HG02798 (cell line): ENCODE measurements at regions not wholly inside any gene's neighbourhood (a gene's known extent, or its start where the extent isn't known, plus 50 kb on each side); places are given as distances from the start of the nearest gene placed in this dataset.
"Not testable (repeated sequence)": the region's sequence is repeated elsewhere in the genome, so short reads cannot be mapped to it uniquely, and the experiment has no call there.

ENCODE experiments used
- ATAC-seq: cut with Tn5 transposase; IDR thresholded peaks from one replicate; pipeline ENCODE4 v1.9.1; 2021; ENCODE audit warnings: mild to moderate bottlenecking; ENCODE audit not compliant: unreplicated experiment, poor library complexity

- ATAC-seq = no peak
These were observed 306.1 kb upstream of the KIF2B start for GRCh38 chr17:53516636-53517035.

- ATAC-seq = no peak
These were observed 323.4 kb upstream of the KIF2B start for GRCh38 chr17:53499277-53499676.

GRCh38 chr17:53496356-53496755 is 326.4 kb upstream of the KIF2B start:
- no peak for ATAC-seq

GRCh38 chr17:53492532-53492931 is 330.2 kb upstream of the KIF2B start:
- ATAC-seq = no peak

DNA sequence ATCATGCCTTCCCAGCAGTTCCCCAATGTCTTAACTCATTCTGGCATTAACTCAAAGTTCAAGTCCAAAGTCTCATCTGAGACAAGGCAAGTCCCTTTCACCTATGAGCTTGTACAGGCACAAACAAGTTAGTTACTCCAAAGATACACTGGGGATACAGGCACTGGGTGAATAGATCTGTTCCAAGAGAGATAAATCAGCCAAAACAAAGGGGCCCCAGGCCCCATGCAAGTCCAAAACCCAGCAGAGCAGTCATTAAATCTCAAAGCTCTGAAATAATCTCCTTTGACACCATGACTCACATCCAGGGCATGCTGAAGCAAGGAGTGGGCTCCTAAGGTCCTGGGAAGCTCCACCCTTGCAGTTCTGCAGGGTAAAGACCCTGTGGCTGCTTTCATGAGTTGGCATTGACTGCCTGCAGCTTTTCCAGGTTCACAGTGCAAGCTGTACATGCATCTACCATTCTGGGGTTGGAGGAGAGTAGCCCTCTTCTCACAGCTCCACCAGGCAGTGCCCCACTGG is 332.2 kb upstream of the KIF2B start:
- ATAC-seq = no peak

DNA sequence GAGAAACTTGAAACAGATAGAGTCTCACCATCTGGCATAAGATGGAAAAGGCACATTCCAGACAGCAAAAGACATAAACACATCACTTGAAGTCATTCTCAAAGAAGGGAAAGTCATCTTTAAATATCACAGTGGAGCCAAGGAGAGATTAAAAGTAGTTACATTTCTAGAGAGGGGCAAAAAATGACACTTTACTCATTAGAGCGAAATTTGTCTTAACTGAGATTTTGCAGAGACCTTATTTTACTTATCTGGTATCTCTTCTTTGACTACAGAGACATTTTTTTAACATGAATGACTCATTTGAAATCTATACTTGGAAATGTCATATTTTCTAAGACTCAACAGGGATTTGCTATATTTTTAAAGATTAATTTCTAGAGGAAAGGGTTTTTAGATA is 339.0 kb upstream of the KIF2B start:
- no peak for ATAC-seq

DNA sequence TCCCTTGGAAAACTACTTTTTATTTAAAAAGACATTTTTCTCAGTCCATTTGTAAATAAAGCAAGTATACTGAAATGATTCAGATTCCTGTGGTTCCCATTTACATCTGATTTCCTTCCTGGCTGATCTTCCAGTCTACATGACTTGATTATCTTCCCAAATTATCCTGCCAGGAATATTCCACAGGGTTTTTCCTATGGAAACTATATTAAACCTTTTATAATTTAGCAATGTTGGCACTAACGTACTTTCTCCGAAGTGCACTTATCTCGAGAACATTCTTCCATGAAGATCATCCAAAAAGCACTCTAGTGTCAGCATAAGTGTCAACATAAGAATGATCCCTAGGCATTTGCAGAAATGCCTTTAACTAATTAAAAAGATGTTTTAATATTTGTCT is 347.7 kb upstream of the KIF2B start:
- ATAC-seq = no peak

DNA sequence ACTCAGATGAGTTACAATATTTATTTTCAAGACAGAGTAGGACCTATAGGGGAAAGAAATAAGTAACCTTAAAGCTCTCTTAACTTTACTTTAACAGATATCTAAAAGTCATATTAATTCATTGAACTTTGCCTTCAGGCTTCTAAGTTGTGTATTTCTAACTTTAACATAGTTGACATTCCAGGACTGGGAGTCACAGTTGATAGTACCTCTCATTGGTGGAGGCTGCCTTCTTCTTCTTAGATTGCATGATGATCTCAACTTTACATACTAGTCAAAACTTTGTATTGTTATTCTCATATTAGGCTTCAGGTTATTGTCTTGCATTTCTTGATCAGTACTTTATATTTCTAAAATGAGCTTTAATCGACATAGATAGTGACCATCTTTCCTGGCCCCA is 350.1 kb upstream of the KIF2B start:
- no peak for ATAC-seq

- ATAC-seq = no peak
These were observed 351.2 kb upstream of the KIF2B start for GRCh38 chr17:53471514-53471913.

GRCh38 chr17:53470626-53471025 is 352.1 kb upstream of the KIF2B start:
- no peak for ATAC-seq

DNA sequence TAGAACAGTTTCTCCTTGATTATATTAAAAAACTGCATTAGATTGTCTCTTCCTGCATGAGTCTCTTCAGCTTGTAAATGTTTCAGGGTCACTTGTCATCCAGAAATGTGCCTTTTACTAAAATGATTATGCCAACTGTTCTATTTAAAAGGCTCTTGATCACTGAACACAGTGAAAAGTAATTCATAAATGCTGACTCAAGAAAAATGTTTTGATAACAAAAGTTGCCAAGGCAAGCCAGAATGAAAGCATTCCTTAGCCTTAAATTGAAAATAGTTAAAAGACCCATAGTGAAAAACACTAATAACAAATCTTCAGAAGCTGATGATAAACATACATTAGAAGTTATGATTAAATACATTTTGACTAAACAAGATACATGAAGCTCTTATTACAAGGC is 356.0 kb upstream of the KIF2B start:
- ATAC-seq = no peak

- ATAC-seq = not testable (repeated sequence)
These were observed 358.3 kb upstream of the KIF2B start for GRCh38 chr17:53464396-53464795.

- no peak for ATAC-seq
These were observed 359.4 kb upstream of the KIF2B start for GRCh38 chr17:53463363-53463762.

DNA sequence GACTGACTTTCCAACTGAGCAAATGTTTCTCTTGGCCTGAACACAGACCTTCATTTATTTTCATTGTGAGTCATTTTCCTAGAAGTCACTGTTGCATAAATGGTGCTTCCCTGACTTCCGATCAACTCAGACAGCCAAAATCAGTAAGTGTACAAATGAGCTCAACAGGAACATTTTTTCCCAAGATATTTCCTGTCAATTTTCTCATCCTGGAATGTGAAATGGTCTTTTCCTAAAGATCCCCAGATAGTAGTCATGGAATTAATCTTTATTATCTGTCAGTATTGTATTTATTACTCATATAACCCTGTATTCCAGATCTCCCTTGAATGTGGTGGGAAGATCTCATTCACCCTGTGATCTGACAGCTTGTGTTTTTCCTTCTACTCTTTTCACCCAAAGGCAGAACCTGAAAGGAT is 360.3 kb upstream of the KIF2B start:
- no peak for ATAC-seq

- not testable (repeated sequence) for ATAC-seq
These were observed 366.8 kb upstream of the KIF2B start for GRCh38 chr17:53455943-53456342.

DNA sequence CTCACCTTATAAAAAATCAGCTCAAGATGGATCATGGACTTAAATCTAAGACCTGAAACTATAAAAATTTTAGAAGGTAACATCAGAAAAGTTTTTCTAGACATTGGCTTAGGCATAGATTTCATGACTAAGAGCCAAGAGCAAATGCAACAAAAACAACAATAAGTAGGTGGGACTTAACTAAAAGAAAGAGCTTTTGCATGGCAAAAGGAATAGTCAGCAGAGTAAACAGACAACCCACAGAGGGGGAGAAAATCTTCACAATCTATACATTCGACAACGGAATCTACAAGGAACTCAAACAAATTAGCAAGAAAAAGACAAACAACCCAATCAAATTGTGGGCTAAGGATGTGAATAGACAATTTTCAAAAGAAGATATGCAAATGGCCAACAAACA is 368.4 kb upstream of the KIF2B start:
- ATAC-seq = no peak

- no peak for ATAC-seq
These were observed 373.4 kb upstream of the KIF2B start for GRCh38 chr17:53449324-53449723.

DNA sequence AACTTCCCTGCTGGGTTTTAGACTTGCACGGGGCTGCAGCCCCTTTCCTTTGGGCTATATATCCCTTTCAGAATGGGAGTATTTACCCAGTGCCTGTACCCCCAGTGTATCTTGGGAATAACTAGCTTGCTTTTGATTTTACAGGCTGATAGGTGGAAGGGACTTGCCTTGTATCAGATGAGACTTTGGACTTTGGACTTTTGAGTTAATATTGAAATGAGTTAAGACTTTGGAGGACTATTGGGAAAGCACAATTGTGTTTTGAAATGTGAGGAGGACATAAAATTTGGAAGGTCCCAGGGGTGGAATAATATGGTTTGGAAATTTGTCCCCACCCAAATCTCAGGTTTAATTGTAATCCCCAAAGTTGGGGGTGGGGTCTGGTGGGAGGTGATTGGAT is 393.8 kb upstream of the KIF2B start:
- ATAC-seq = no peak

- ATAC-seq = no peak
These were observed 396.2 kb upstream of the KIF2B start for GRCh38 chr17:53426505-53426904.

DNA sequence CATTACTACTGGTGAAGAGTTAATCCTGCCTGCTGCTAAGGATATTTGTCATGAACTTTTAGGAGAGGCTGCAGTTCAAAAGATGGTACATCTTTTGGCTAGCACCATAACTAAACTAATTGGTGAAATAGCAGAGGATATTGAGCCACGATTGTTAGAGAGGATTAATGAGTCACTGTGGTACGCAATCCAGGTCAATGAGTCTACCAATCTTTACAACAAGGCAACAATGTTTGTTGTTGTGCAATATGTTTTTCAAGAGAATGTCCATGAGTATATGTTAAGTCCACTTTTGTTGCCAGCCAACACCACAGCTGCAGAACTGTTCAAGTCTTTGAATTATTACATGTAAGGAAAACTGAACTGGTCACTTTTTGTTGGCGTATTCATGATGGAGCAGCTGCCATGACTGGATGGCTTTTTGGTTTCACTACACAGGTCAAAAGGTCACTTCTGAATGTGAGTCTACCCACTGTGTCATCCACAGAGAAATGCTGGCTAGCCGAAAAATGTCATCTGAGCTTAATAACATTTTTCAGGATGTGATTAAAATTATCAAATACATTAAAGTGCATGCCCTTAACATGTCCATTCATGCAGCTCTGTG is 402.6 kb upstream of the KIF2B start:
- no peak for ATAC-seq

- ATAC-seq = no peak
These were observed 413.1 kb upstream of the KIF2B start for GRCh38 chr17:53409588-53409987.

DNA sequence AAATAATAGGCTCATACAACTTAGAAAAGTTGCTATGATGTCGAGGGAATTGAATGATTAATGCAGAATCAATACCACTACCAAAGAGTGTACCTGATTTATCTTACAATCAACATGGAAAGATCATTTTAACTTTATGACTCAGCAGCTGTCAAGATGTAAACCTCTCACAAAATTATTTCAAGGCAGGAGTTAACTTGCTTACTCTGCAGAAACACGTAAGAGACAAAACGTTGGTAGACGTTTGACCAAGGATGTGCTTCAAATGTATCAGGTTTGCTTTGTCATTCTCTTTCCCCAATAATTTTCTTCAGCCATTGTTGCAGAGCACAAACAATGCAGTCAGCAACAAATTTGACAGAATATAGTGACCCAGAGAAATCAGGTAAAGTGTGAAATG is 415.8 kb upstream of the KIF2B start:
- no peak for ATAC-seq

- no peak for ATAC-seq
These were observed 431.5 kb upstream of the KIF2B start for GRCh38 chr17:53391197-53391596.
